ENCODE measurements at regions not wholly inside any gene's neighbourhood (a gene's known extent, or its start where the extent isn't known, plus 50 kb on each side); places are given as distances from the start of the nearest gene placed in this dataset.

GRCh38 chr5:40165106-40165788 is 514.5 kb upstream of the PTGER4 start:
- TF ChIP-seq SUZ12 (IDR thresholded peaks at IDR 0.05) (no peak), FOXA1 (IDR thresholded peaks at IDR 0.05) (no peak), ARNT (IDR thresholded peaks at IDR 0.05) (no peak), SP1 (IDR thresholded peaks at IDR 0.05) (no peak), FOXK2 (IDR thresholded peaks at IDR 0.05) (no peak), TARDBP (IDR thresholded peaks at IDR 0.05) (no peak), BHLHE40 (IDR thresholded peaks at IDR 0.05; ENCODE audit: borderline replicate concordance) (no peak), ELF4 (IDR thresholded peaks at IDR 0.05) (no peak), LEF1 (IDR thresholded peaks at IDR 0.05; ENCODE audit: borderline replicate concordance) (no peak), CTBP1 (IDR thresholded peaks at IDR 0.05; ENCODE audit: borderline replicate concordance) (no peak), HDGF (IDR thresholded peaks at IDR 0.05; ENCODE audit: borderline replicate concordance) (no peak), FOXM1 (IDR thresholded peaks at IDR 0.05; ENCODE audit: borderline replicate concordance) (no peak), NFRKB (IDR thresholded peaks at IDR 0.05) (no peak)
- TF ChIP-seq, protein P1, sequence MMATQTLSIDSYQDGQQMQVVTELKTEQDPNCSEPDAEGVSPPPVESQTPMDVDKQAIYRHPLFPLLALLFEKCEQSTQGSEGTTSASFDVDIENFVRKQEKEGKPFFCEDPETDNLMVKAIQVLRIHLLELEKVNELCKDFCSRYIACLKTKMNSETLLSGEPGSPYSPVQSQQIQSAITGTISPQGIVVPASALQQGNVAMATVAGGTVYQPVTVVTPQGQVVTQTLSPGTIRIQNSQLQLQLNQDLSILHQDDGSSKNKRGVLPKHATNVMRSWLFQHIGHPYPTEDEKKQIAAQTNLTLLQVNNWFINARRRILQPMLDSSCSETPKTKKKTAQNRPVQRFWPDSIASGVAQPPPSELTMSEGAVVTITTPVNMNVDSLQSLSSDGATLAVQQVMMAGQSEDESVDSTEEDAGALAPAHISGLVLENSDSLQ (IDR thresholded peaks at IDR 0.05), result no peak
